Islet of Langerhans (tissue), 1 donor: ENCODE measurements at regions not wholly inside any gene's neighbourhood (a gene's known extent, or its start where the extent isn't known, plus 50 kb on each side); places are given as distances from the start of the nearest gene placed in this dataset.

Experiments used
- FAIRE-seq: peaks from one replicate; lab custom pipeline; 2011; peaks lifted over from hg19 to GRCh38; lab: Jason Lieb, UNC

GRCh38 chr7:16136896-16137295, 284.4 kb downstream of the CRPPA start:
- no peak for FAIRE-seq

GRCh38 chr7:16135658-16136057, 285.7 kb downstream of the CRPPA start:
- no peak for FAIRE-seq

- no peak for FAIRE-seq
Measured at GRCh38 chr7:16130111-16131110, 290.9 kb downstream of the CRPPA start.

GRCh38 chr7:16129431-16130110, 291.8 kb downstream of the CRPPA start:
- no peak for FAIRE-seq

DNA sequence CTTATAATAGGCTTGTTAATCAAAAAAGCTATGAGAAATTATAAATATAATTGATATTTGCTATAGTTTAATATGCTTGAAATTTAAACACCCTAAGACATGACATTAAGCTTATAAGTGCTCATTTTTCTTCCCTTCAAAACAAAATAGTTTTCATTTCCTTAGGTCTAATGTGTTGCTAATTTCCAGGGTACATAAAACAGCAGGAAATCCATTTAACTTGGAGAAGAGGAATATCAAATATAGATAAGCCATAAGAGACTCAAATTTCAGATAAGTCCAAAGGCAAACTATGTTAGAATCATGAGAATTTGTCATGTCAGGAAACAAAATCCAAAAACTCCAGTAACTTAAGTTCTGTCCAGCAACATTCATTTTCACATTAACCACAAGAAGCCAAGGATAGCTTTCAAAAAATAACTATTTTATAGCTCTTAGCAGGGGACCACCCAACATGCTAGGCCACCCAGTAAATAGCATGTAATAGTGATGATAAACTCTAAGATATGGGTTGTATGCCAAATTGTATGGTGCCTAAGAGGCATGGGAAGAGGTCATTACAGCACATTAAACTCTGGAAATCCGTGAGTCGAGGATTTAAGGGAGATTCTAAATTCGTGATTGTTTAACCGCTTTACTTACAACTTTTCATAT, 298.1 kb downstream of the CRPPA start:
- no peak for FAIRE-seq

- no peak for FAIRE-seq
Measured at GRCh38 chr7:16121876-16122390, 299.4 kb downstream of the CRPPA start.

DNA sequence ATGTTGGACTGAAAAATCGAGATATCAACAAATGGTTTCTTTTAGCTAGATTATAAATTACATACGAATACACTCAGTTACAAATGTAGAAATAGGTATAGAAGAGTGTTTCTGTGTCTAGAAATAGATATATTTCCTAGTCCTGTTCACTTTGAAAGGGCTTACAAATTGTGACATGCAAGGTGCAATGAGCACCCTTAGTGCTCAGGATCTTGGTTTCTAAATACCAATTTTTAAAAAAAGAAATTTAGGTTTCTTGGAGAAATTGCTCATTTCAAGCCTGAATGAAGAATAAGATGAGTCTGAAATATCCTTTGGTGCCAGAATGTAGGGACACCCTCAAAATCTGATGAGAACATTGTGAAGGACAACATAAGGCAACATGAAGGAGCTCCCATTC, 306.0 kb downstream of the CRPPA start:
- FAIRE-seq: no peak

DNA sequence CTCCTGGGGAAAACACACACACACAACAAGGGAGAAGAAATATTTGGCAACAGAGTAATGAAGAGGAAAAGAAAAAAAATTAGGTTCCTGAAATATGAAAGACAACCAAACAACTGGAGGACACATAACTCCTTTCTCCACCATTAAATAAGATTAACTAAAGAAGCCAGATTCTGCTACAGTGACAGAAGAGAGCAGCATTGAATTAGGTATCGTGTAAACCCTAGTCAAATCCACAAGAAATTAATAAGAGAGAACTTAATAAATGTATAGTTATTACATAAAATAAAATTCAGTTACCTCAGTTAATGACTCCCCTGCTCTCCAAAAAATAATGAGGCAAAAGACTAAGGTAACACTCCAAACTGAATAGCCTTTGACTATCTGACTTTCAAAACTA, 306.7 kb downstream of the CRPPA start:
- FAIRE-seq: no peak

DNA sequence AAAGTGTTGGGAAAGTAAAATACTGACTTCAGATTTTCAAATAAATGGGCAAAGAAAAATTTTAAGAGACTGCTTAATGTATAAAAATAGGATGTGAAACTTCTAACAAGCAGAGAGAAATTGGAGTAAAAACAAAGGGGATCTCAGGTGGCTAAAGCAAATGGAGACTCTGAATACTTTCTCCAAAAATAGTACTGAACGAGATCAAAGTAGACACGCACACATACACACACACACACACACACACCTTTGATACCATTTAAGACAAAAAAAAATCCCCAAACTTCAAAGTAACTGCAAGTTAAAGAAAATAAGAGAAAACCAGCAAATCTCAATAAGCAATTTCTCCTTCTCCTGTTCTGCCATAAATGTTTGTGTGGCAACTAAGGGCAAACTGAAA, 307.3 kb downstream of the CRPPA start:
- FAIRE-seq: no peak

DNA sequence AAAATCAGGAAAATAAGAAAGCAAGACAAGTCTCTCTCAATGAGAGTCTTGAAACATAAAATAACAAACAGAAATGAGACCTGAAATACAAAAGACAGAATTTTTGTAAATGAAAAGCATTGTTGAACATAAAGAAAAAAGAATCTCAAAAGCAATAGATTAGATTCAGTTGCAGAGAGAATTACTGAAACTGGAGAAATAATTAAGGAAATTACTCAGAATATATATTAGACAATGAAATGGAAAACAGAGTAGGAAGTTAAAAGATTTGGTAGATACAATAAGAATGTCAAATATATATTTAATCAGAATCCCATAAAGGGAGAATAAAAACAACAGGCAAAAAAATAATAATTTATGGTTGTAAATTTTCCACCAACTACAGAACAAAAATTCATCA, 308.3 kb downstream of the CRPPA start:
- no peak for FAIRE-seq

DNA sequence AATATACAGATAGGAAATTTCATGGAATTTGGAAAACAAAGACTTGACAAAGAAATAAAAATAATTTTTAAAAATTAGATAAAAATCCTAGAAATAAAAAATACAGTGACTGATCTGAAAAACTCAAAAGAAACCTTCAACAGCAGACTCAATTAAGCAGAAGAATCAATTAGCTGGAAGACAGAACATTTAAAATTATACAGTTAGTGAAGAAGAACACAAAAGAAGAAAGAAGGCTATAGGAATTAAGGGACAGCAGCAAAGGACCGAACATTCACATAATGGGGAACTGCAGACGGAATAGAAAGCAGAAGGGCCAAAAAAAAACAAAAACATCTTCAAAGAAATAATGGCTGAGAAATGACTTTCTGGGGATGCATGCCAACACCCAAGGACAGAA, 314.5 kb downstream of the CRPPA start:
- no peak for FAIRE-seq

- FAIRE-seq: no peak
Measured at GRCh38 chr7:16106300-16106699, 315.0 kb downstream of the CRPPA start.

GRCh38 chr7:16099302-16099849, 322.0 kb downstream of the CRPPA start:
- FAIRE-seq: no peak

DNA sequence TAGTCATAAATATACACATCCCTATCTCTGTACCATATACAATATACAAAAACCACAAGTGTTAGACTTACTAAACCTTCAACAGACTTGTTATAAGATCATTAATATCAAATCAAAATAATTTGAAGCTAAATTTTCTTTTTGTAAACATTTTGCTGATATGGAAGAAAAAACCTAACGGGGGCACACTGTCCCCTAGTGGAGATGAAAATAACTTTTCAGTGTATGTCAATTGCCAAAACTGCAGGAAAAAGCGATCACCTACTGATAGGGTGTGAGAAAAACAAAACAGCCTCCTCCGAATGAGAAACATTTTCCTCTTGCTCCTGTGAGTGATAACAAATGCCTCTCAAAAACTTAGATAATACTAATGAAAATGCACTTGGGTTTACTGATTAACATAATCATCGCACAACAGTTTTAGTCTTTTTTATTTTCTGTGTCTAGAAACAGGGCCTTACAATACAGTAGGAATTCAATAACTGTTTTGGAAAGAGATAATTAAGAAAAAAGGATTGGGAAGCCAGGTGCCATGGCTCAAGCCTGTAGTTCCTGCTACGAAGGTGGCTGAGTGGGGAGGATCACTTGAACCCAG, 322.7 kb downstream of the CRPPA start:
- no peak for FAIRE-seq

- FAIRE-seq: no peak
Measured at GRCh38 chr7:16098058-16098457, 323.3 kb downstream of the CRPPA start.

DNA sequence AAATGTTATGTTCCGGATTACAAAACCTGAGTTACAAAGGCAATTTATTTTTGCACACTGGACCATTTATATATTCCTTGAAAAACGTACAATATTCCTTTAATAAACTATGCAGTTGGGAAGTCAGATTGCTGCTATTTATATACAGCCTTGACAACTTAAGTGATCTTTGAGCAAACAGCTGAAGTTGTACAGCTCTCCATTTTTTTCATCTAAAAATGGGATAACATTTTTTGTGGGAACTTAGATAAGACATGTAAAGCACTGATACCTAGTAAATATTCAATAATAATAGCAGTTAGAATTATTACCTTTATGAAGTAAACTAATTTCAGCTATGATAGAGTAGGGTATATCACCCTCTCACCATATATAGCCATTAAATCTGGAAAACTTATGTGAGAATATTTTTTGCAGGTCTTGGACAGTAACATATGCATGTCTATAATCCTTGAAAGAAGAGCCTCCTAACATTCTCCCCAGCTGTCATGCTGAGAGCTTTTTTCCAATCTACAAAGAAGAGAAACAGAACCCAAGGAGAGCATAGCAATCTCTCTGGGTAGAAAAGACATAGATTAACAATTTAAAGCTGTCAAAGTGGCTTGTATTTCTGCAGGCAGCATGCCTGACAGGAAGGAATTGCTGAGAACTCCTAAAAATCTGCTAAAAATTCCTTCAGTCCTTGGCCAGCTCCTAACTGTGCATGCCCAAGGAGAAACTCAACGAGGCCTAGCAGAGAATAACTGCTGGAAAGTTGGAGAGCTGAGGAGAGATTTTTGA, 326.0 kb downstream of the CRPPA start:
- no peak for FAIRE-seq

DNA sequence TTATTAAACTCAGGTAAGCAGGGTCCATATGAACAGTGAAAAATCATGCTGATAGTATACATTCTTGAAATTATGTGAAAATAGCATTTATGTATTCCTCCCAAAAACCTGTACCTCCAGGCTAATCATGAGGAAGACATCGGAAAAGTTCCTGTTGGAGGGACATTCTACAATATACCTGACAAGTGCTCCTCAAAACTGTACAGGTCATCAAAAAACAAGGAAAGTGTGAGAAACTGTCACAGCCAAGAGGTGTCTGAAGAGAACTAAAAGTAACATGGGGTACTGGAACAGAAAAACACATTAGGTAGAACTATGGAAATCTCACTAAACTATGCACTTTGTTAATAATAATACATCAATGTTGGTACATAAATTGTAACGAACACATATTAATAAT, 326.7 kb downstream of the CRPPA start:
- no peak for FAIRE-seq

GRCh38 chr7:16092711-16093110, 328.6 kb downstream of the CRPPA start:
- no peak for FAIRE-seq

DNA sequence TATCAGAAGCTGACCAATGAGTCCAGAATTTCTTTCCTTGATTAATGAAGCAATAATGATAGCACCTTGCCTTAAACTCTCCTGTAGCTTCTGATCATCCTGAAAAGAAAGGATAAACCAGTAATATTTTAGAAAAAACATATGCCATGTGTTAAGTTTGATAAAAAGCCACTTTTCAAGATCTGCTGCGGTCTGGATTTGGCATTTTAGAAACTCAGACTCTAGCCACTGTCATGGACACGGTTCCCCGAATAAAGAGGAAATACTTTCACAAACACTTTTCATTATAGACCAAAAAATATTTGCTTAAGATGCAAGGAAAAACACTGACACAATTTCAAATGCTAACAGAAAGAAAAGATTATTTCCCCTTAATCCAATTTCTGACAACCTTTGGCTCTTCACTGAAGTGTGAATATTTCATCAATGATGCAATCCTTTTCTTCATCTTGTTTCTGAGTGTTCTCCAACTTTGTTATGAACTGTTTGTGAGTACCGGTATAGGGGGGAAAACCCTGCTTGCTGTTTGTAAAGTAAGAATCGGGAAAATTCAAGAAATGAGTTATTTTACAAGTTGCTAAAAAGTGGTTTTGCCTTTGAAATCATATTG, 329.5 kb downstream of the CRPPA start:
- FAIRE-seq: no peak

DNA sequence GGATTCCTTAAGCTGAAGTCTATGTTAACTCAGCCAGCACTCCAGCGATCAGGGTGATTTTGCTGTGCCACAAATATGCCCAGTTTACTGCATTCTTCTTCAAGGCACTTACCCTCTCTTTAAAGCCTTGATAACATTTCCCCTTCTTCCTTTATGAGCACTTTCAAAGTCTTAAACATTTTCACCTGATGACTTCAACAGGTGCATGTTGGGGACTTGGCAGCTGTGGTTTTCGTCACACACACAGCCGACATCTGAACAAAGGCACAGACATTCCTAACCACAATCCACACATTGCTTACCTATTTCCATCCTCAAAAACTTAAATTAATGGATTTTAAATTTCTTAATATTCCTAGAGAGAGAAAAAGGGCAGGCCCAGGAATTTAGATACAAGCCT, 331.5 kb downstream of the CRPPA start:
- no peak for FAIRE-seq

- no peak for FAIRE-seq
Measured at GRCh38 chr7:16089191-16089590, 332.1 kb downstream of the CRPPA start.
